DOHH2 (cell line): ENCODE measurements at regions not wholly inside any gene's neighbourhood (a gene's known extent, or its start where the extent isn't known, plus 50 kb on each side); places are given as distances from the start of the nearest gene placed in this dataset.
"Not testable (repeated sequence)": the region's sequence is repeated elsewhere in the genome, so short reads cannot be mapped to it uniquely, and the experiment has no call there.

Experiments
- H3F3A ChIP-seq: fragments of 200-600 bp; sonication (generic), shearing (Covaris generic); 2 replicates; pipeline ENCODE4 v1.6.0; 2016; ENCODE audit warnings: antibody characterized with exemption, mild to moderate bottlenecking; ENCODE audit not compliant: control insufficient read depth, insufficient read depth
- H3K27ac ChIP-seq: fragments of 200-600 bp; sonication (generic); 2 replicates; pipeline ENCODE4 v1.5.1; 2014; ENCODE audit warnings: low read depth, mild to moderate bottlenecking, low read length, moderate library complexity
- H3K27me3 ChIP-seq: fragments of 200-600 bp; sonication (generic); 2 replicates; pipeline ENCODE4 v1.6.1; 2014; ENCODE audit warnings: mild to moderate bottlenecking, low read length, mixed read lengths; ENCODE audit not compliant: control insufficient read depth
- H3K36me3 ChIP-seq: fragments of 200-600 bp; sonication (generic); 2 replicates; pipeline ENCODE4 v1.6.1; 2014; ENCODE audit warnings: mild to moderate bottlenecking, low read length, moderate library complexity, mixed read lengths; ENCODE audit not compliant: control insufficient read depth
- H3K4me1 ChIP-seq: fragments of 200-600 bp; sonication (generic); 2 replicates; pipeline ENCODE4 v1.6.1; 2014; ENCODE audit warnings: mild to moderate bottlenecking, low read length, mixed read lengths; ENCODE audit not compliant: control insufficient read depth
- H3K4me2 ChIP-seq: fragments of 200-600 bp; sonication (generic); 2 replicates; pipeline ENCODE4 v1.6.0; 2014; ENCODE audit warnings: mild to moderate bottlenecking, low read length, moderate library complexity
- H3K4me3 ChIP-seq: fragments of 200-600 bp; sonication (generic); 2 replicates; pipeline ENCODE4 v1.5.1; 2014; ENCODE audit warnings: mild to moderate bottlenecking, low read length, mixed read lengths
- H3K79me2 ChIP-seq: fragments of 200-600 bp; sonication (generic); 2 replicates; pipeline ENCODE4 v1.6.1; 2014; ENCODE audit warnings: mild to moderate bottlenecking, low read length, mixed read lengths; ENCODE audit not compliant: control insufficient read depth
- H3K9me2 ChIP-seq: fragments of 200-600 bp; sonication (generic); replicated peaks from 2 replicates; pipeline ENCODE4 v1.6.1; 2014; ENCODE audit warnings: mild to moderate bottlenecking, low read length, mixed read lengths; ENCODE audit not compliant: control insufficient read depth
- H3K9me3 ChIP-seq: fragments of 200-600 bp; sonication (generic); 2 replicates; pipeline ENCODE4 v1.6.1; 2014; ENCODE audit warnings: antibody characterized with exemption, low read length, mixed read lengths; ENCODE audit not compliant: control insufficient read depth, insufficient read depth
- H4K20me1 ChIP-seq: fragments of 200-600 bp; sonication (generic); 2 replicates; pipeline ENCODE4 v1.6.0; 2014; ENCODE audit warnings: low read depth, mild to moderate bottlenecking, antibody characterized with exemption, low read length, moderate library complexity; ENCODE audit not compliant: control insufficient read depth, insufficient read depth
- CTCF ChIP-seq: fragments of 200-600 bp; sonication (generic); IDR thresholded peaks from one replicate; pipeline ENCODE4 v1.5.1; 2014; ENCODE audit warnings: antibody characterized with exemption, mild to moderate bottlenecking, low read depth, low read length; ENCODE audit not compliant: poor library complexity, severe bottlenecking
- EZH2phosphoT487 ChIP-seq: fragments of 200-600 bp; sonication (generic); IDR thresholded peaks from 2 replicates; pipeline ENCODE4 v1.6.1; 2017; ENCODE audit warnings: borderline replicate concordance, mild to moderate bottlenecking, antibody characterized with exemption, low read length, moderate library complexity, mixed read lengths

DNA sequence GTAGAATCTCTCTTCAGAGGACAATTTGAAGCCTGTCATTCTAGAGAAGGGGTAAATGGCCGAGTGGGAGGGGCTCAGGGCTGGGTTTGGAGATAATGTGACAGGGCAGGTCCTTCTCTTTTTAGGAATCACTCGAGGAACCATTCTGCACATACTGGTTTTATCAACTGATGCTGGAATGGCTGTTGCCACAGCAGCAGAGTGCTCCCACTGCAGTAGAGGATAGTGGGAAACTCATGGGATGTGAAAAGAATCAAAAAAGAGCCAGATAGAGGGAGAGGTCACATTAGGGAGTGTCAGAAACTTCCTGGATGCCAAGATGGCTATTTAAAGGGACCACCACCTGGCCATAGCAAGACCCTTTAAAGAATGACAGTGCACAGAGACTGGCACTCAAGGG lies 105.3 kb downstream of the NAV1 start:
- no peak overlapping the region for H3K4me3 ChIP-seq
- peaks cover 2% of the 10 kb centered on the region; the same call in 1 of the 2 replicates for H3K27me3 ChIP-seq
- H3F3A ChIP-seq: no peaks in the 10 kb centered on the region
- H3K9me2 ChIP-seq: no peaks in the 10 kb centered on the region
- no peaks in the 10 kb centered on the region for H3K9me3 ChIP-seq
- no peaks in the 10 kb centered on the region for H4K20me1 ChIP-seq
- no peak overlapping the region for H3K27ac ChIP-seq
- H3K4me2 ChIP-seq: no peak overlapping the region
- no peak for TF ChIP-seq CTCF
- no peaks in the 10 kb centered on the region for H3K36me3 ChIP-seq
- no peaks in the 10 kb centered on the region for H3K4me1 ChIP-seq
- H3K79me2 ChIP-seq: no peaks in the 10 kb centered on the region

GRCh38 chr1:201645000-201645399 lies 106.1 kb downstream of the NAV1 start:
- H3K4me1 ChIP-seq, H3K79me2 ChIP-seq: not testable (repeated sequence)

DNA sequence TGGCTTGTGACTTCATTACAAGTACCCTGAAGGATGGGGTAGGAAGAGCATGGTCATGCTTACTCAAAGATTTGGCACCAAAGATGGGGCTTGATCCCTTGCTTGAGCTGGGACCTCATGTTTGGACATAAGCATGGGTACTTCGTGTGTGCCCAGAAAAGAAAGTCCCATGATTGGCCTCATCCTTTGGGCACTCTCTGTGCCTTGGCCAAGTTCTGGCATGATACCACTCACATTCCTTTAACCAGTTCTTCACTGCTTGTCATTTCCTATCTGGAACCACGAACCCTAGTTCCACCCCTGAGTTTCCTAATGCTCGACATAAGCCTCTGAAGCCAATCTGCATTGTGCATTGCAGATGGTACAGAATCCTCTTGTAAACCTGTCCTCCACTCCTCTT lies 107.0 kb downstream of the NAV1 start:
- Histone ChIP-seq H3K9me3 (no peaks in the 10 kb centered on the region), H3K36me3 (no peaks in the 10 kb centered on the region), H3K4me1 (no peaks in the 10 kb centered on the region), H3K9me2 (no peaks in the 10 kb centered on the region), H3K79me2 (no peaks in the 10 kb centered on the region), H3K4me2 (no peak overlapping the region), H4K20me1 (no peaks in the 10 kb centered on the region), H3K4me3 (no peak overlapping the region), H3F3A (no peaks in the 10 kb centered on the region), H3K27ac (no peak overlapping the region), H3K27me3 (peaks cover 6% of the 10 kb centered on the region)
- TF ChIP-seq EZH2phosphoT487 (no peak), CTCF (no peak)

More at GRCh38 chr1:201645000-201645399, 106.1 kb downstream of the NAV1 start:
- H3K9me2 ChIP-seq, H3K27ac ChIP-seq, H3K4me3 ChIP-seq, H3F3A ChIP-seq, H3K9me3 ChIP-seq, H3K27me3 ChIP-seq, H3K4me2 ChIP-seq, H4K20me1 ChIP-seq, H3K36me3 ChIP-seq: not testable (repeated sequence)

GRCh38 chr1:201646411-201647022 lies 107.6 kb downstream of the NAV1 start:
- no peaks in the 10 kb centered on the region for H3K79me2 ChIP-seq
- no peaks in the 10 kb centered on the region for H3K4me1 ChIP-seq
- no peaks in the 10 kb centered on the region for H3K9me3 ChIP-seq
- TF ChIP-seq EZH2phosphoT487: no peak
- TF ChIP-seq CTCF: no peak
- H3F3A ChIP-seq: no peaks in the 10 kb centered on the region
- no peaks in the 10 kb centered on the region for H4K20me1 ChIP-seq
- H3K4me2 ChIP-seq: no peak overlapping the region
- H3K27me3 ChIP-seq: peaks cover 8% of the 10 kb centered on the region
- no peaks in the 10 kb centered on the region for H3K36me3 ChIP-seq
- no peak overlapping the region for H3K4me3 ChIP-seq
- H3K9me2 ChIP-seq: no peaks in the 10 kb centered on the region
- H3K27ac ChIP-seq: no peak overlapping the region
